ENCODE measurements at regions not wholly inside any gene's neighbourhood (a gene's known extent, or its start where the extent isn't known, plus 50 kb on each side); places are given as distances from the start of the nearest gene placed in this dataset.
"Not testable (repeated sequence)": the region's sequence is repeated elsewhere in the genome, so short reads cannot be mapped to it uniquely, and the experiment has no call there.

DNA sequence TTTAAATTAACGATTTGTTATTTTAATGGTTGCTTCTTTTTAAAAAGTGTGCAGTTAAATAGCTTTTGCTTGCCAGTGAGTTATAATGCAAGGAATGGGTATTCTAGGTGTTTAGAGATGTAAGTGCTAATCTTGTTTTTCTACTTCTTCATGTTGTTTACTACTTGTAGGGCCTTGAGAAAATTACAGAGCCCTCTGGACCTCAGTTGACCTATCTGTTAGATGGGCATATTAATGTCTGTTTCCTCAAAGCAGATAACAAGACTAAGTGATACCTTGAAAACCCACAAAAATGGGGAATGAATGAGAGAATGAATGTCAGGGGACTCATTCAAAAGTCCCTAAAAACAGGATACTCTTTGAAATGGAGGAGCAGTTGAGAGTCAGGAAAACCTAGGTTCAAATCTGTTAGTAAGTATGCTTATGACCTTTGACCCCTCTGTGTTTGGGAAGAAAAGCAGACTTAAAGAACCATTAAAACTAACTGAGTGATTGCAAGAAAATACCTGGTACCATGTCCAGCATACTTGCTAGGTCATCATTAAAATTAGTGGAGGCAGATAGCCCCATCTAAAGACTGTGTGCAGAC lies 419.5 kb downstream of the EDEM1 start:
- 5% methylated on average over 1 of the region's 1 CpG for WGBS (ENCODE audit: missing lambda C conversion rate)
- H3K9me3 ChIP-seq = no peaks in the 10 kb centered on the region
- H3K27ac ChIP-seq = no peak overlapping the region
- no peak overlapping the region for H3K4me3 ChIP-seq
- ChIA-PET CTCF (no interaction called here), POLR2A (no interaction called here)
- H3K4me2 ChIP-seq = no peak overlapping the region
- ATAC-seq (no peak), DNase-seq (ENCODE audit: low read depth in 1 of 2, low spot score in 1 of 2) (no peak), FAIRE-seq (no peak)
- no peaks in the 10 kb centered on the region for H3K4me1 ChIP-seq
- peak; percentile 1 for TF ChIP-seq MAFK (IDR thresholded peaks at IDR 0.05; ENCODE audit: partially characterized antibody)
- TF ChIP-seq ATOH8 (CRISPR knock-in tag; IDR thresholded peaks at IDR 0.05; ENCODE audit: low read depth) = no peak

GRCh38 chr3:5607581-5607980 lies 420.1 kb downstream of the EDEM1 start:
- Histone ChIP-seq H3K4me3 (no peak overlapping the region), H3K4me1 (no peaks in the 10 kb centered on the region), H3K27ac (no peak overlapping the region), H3K4me2 (no peak overlapping the region), H3K9me3 (no peaks in the 10 kb centered on the region)
- no peak for ATAC-seq
- WGBS (ENCODE audit: missing lambda C conversion rate) = 0% methylated on average over 1 of the region's 1 CpG
- no peak for DNase-seq (ENCODE audit: low read depth in 1 of 2, low spot score in 1 of 2)
- POLR2A ChIA-PET = no interaction called here
- FAIRE-seq = no peak
- TF ChIP-seq JUN (IDR thresholded peaks at IDR 0.05) = no peak
- TF ChIP-seq MAX (IDR thresholded peaks at IDR 0.05) = no peak
- TF ChIP-seq HOXB13 (CRISPR knock-in tag; IDR thresholded peaks at IDR 0.05; ENCODE audit: low read depth) = no peak
- TF ChIP-seq NFE2L2 (conservative IDR thresholded peaks at IDR 0.05; ENCODE audit: low read length) = no peak
- TF ChIP-seq TP53 (CRISPR knock-in tag; IDR thresholded peaks at IDR 0.05) = no peak
- TF ChIP-seq CHD2 (IDR thresholded peaks at IDR 0.05; ENCODE audit: low read length, partially characterized antibody) = no peak
- no peak for TF ChIP-seq HEYL (CRISPR knock-in tag; IDR thresholded peaks at IDR 0.05)
- TF ChIP-seq HMGXB4 (CRISPR knock-in tag; IDR thresholded peaks at IDR 0.05; ENCODE audit: borderline replicate concordance) = no peak
- no peak for TF ChIP-seq JUNB (IDR thresholded peaks at IDR 0.05)
- TF ChIP-seq ZC3H11A (IDR thresholded peaks at IDR 0.05) = no peak
- no peak for TF ChIP-seq SREBF2 (IDR thresholded peaks at IDR 0.05)
- no peak for TF ChIP-seq ZNF302 (CRISPR knock-in tag; IDR thresholded peaks at IDR 0.05)
- CTCF ChIA-PET = no interaction called here

DNA sequence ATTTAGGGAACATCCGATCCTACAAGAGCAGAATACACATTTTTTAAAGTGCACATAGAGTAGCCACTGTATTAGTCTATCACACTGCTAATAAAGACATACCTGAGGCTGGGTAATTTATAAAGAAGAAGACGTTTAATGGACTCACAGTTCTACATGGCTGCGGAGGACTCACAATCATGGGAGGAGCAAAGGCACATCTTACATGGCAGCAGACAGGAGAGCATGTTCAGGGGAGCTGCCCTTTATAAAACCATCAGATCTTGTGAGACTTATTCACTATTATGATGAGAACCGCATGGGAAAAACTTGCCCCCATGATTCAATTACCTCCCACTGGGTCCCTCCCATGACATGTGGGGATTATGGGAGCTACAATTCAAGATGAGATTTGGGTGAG lies 421.5 kb downstream of the EDEM1 start:
- H3K4me2 ChIP-seq; POLR2A ChIA-PET; FAIRE-seq; H3K27ac ChIP-seq; H3K9me3 ChIP-seq; H3K4me1 ChIP-seq; H3K4me3 ChIP-seq; ATAC-seq; DNase-seq (ENCODE audit: low read depth in 1 of 2, low spot score in 1 of 2); CTCF ChIA-PET: not testable (repeated sequence)
- 30% methylated on average over 4 of the region's 4 CpGs for WGBS (ENCODE audit: missing lambda C conversion rate)

- Histone ChIP-seq H3K9me3 (no peaks in the 10 kb centered on the region), H3K27ac (no peak overlapping the region), H3K4me3 (no peak overlapping the region), H3K4me1 (no peaks in the 10 kb centered on the region), H3K4me2 (no peak overlapping the region)
- TF ChIP-seq SMC3 (IDR thresholded peaks at IDR 0.05) (no peak), HOXB13 (CRISPR knock-in tag; IDR thresholded peaks at IDR 0.05; ENCODE audit: low read depth) (no peak), RCOR1 (IDR thresholded peaks at IDR 0.05; ENCODE audit: low read depth, low read length) (no peak), JUNB (IDR thresholded peaks at IDR 0.05) (no peak), MAZ (IDR thresholded peaks at IDR 0.05; ENCODE audit: borderline replicate concordance, low read depth, low read length) (no peak), MYC (IDR thresholded peaks at IDR 0.05; ENCODE audit: borderline replicate concordance, low read length) (no peak), CHD4 (IDR thresholded peaks at IDR 0.05; ENCODE audit: borderline replicate concordance) (no peak), RFX5 (IDR thresholded peaks at IDR 0.05) (no peak), NPAS2 (CRISPR knock-in tag; IDR thresholded peaks at IDR 0.05; ENCODE audit: borderline replicate concordance) (no peak), POLR2A (IDR thresholded peaks at IDR 0.05; ENCODE audit: low read length) (no peak), EHMT2 (IDR thresholded peaks at IDR 0.05; ENCODE audit: low read depth) (no peak), PBX3 (IDR thresholded peaks at IDR 0.05) (no peak), KDM1A (IDR thresholded peaks at IDR 0.05; ENCODE audit: low read depth) (no peak), ZFP36 (IDR thresholded peaks at IDR 0.05; ENCODE audit: borderline replicate concordance, partially characterized antibody) (no peak), CHD2 (IDR thresholded peaks at IDR 0.05; ENCODE audit: low read length, partially characterized antibody) (no peak), HOXA7 (CRISPR knock-in tag; IDR thresholded peaks at IDR 0.05) (no peak), PHF8 (IDR thresholded peaks at IDR 0.05; ENCODE audit: borderline replicate concordance, low read depth) (no peak), EHF (CRISPR knock-in tag; IDR thresholded peaks at IDR 0.05) (no peak), ESRRA (IDR thresholded peaks at IDR 0.05; ENCODE audit: borderline replicate concordance, low read length) (no peak), EP300 (IDR thresholded peaks at IDR 0.05) (no peak)
- 9% methylated on average over 3 of the region's 3 CpGs for WGBS (ENCODE audit: missing lambda C conversion rate)
- ATAC-seq (no peak), DNase-seq (ENCODE audit: low read depth in 1 of 2, low spot score in 1 of 2) (no peak), FAIRE-seq (no peak)
- ChIA-PET CTCF (no interaction called here), POLR2A (no interaction called here)
Observed at GRCh38 chr3:5613599-5613998, 426.1 kb downstream of the EDEM1 start.

All from A549 (cell line).